HG03520 (cell line): ENCODE measurements at regions not wholly inside any gene's neighbourhood (a gene's known extent, or its start where the extent isn't known, plus 50 kb on each side); places are given as distances from the start of the nearest gene placed in this dataset.

Experiments
- ATAC-seq: cut with Tn5 transposase; IDR thresholded peaks from one replicate; pipeline ENCODE4 v1.9.1; 2021; ENCODE audit warnings: mild to moderate bottlenecking, moderate library complexity; ENCODE audit not compliant: unreplicated experiment

DNA sequence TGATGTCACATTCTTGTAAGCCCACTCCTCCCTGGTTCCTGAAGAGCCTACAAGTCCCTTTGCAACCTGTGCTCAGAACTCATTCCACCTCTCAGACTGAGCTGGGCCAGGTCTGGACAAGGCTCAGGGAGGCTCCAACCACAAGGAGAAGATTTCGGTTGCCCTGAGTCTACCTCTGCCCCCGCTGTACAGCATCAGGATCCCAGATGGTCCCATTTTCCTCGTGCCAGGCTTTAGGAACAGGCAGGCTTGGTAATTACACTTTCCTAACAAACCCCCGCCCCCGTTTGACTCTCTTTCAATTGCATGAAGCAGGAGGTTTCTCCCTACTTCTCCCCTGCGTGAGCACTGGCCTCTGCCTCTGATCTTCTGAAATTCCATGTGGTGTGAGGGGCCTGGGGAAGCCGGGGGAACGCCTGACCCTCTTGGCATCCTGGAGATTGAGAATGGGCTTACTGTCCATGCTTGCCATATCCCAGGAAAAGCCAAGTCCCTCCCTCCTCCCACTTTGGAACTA lies 86.9 kb upstream of the CTNNA1 start:
- no peak for ATAC-seq

DNA sequence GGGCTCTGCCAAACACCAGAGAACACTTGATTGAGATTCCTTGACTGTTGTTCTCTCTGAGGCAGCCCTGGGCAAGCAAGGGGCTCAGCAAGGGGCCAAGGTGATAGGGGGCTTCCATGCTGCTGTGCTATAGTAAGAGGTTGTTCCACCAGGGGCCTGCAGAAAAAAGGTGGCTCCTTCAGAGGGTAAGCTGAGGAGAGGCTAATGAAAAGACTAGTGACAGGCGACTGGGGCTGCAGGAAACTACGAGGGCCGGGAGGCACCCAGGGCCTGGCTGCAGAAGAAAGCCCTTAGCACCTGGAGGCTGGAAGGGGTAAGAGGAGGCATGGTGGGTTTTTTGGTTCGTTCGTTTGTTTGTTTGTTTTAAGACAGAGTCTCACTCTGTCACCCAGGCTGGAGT lies 88.0 kb upstream of the CTNNA1 start:
- no peak for ATAC-seq

DNA sequence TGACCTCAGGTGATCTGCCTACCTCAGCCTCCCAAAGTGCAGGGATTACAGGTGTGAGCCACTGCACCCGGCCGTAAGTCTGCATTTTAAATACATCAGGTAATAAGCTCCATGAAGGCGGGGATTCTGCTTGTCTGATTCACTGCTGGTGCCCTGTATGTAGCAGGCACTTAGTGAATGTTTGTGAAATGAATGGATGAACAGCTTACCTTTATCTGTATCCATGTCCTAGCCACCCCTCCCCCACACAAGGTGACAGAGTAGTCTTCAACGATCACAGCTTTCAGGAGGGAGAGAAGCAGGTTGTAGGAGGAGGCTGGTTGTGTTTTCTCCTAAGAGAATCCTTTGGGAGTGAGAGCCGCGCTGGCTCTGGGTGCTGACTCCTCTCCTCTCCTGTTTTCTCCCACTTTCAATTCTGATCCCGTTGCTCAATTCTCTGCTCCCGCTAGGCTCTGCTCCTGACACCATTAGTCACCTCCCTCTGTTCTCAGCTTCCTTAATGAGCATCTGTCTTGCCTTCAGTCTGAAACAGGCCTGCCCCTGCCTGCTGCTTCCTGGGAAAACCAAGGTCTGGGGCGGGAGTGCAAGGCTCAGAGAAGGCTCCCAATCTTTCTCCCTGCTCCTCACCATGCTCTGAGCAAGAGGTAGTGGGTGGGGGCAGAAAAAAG lies 88.8 kb upstream of the CTNNA1 start:
- no peak for ATAC-seq

DNA sequence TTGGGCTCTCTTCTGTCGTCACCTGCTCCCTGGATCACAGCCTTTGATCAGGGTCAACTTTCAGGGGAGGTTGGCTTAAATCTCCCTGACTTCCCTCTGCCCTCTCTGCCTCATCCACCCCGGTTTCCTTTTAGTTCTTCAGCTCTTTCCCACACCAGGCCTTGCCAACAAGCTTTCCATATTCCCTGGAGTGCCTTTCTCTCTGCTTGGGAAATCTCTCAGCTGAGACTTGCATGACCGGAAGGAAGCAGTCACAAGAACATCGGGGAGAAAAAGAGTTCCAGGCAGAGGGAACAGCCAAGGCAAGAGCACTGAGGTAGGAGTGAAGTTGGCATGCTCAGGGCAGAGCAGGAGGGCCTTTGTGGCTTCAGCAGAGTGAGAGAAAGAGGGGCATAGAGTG lies 88.4 kb upstream of the HSPA9 start:
- no peak for ATAC-seq

DNA sequence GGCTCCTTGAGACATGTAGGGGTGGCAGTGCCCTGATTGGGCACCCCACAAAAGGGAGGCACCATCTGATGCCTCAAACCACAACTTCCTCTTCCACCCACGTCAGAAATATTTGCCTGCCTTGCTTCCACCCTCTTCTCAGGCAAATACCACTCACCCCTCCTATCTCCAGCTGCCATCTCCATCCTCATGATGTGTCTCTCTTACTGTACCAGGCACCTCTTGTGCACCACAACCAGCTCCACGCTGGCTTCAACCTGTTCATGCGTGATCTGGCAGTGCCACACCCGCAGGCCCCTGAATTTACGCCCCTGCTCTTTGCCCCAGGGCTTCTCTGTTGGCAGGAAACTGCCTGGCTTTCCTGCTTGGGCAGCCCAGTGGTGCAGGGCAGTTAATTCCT lies 87.8 kb upstream of the HSPA9 start:
- ATAC-seq, result no peak

DNA sequence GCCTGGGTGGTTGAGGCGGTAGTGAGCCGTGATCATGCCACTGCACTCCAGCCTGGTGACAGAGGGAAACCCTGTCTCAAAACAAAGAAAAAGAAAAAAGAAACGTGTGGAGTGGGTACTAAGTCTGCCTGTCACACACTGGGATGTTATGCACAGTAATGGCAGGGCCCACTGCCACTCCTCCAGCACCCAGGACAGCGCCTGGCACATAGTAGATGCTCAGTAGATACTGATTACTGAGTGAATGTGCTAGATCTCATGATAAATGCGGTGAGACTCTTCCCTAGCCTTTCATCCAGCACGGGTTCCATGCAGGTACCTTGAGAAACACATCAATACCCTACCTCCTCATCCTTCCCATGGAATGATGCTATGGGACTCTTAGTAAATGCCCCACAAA lies 87.4 kb upstream of the HSPA9 start:
- ATAC-seq, result no peak

DNA sequence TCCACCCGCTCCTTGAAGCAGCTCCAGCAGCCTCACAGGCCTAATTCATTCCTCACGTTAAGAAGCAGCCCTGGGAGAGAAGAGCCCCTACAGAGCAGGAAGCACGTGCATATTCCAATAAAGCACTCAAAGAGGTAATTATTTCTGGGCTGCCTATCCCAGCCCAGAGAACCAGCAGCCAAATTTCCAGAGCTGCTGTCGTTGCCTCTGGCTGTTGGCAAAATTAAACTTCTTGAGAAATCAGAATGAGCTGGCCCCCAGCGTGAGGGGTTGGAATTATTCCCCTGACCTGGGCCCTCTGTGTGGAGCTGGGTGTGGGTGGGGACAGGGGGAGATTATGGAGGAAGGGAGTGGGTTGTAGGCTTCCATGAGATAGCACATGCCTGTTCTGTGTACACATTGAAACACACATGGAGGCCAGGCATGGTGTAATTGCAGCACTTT lies 86.8 kb upstream of the HSPA9 start:
- ATAC-seq, result no peak

DNA sequence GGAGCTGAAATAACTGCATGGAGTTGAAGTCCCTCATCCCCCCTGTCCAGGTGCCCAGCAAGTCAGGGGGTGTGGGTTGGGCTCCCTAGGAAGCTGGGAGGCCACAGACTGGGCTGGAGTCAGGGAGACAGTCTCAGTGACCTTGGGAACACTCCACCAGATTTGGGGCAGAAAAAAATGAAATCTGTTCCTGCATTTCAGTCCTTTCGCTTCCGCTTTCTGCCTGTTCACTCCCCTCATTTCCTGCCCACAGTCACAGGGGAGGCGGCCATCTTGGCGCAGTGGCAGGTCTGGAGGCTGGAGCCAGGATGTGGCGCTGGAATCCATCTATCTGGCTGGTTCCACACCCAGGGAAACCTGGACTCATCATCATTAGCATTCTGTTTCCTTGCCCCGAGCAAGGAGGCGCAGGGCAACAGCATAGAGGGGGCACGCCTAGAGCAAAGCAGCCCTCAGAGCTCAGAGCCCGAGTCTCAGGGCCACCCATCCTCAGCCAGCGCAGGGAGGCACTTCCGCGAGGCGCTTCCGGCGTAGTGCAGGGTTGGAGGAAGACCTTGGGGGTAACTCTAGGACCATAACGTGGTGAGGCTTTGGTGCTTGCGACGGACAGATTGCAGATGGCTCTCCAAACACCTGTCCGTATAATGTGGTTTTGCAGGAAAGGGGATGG lies 86.2 kb upstream of the HSPA9 start:
- ATAC-seq, result no peak

DNA sequence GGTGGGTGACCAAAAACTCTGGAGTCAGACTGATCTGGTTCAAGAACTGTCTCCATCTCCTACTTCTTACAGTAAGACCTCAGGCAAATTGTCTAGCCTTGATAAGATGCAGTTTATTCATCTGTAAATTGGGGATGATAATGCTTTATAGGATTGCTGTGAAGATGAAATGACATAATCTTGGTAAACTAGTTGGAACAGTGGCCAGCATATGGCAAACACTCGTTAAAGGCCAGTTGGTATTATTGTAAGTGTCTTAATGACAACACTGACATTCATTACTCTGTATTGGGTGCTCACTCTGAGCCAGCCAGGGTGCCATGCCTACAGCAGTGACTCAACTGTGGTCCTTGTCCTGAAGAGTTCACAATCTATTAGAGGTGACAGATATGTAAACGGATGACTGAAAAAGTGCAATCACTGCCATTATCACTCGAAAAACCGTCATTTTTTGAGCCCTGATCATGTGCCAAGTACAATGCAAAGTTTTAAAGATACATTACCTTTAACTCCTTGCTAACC lies 84.9 kb upstream of the HSPA9 start:
- ATAC-seq, result no peak

DNA sequence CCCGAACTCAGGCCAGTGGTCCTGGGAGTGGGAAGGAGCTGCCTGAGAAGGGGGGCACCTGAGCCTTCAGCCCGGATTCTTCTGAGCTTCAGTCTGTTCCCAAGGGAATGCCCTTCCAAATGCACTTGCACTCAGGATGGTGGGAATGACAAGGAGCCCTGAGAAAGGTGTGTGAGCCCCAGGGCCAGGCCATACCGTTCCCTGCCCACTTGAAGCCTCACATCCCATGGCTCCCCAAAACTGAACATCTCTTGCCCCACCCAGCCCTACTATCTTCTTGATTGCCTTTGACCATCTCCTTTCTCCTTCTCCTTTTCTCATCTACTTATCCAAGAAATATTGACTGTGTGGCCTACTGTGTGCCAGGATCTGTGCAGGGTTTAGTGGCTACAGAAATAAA lies 84.4 kb upstream of the HSPA9 start:
- no peak for ATAC-seq

DNA sequence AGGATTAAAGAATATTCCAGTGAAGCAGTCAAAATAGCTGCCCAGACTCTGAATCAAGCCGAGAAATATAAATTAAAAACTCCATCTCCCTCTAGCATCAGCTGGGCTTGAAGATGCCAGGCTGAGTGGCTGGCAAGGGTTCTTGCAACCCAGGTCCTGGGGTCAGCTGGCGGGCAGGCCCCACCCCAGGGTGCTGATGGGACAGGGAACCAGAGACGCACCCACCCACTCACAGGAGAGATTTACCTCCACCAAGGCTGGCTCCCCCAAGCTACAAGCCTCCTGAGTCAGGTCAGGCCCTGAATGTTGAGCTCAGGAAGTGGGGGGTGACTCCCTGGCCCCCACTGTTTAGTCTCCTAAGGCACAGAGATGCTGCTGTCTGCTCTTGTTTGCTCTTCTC lies 83.9 kb upstream of the HSPA9 start:
- ATAC-seq, result no peak

DNA sequence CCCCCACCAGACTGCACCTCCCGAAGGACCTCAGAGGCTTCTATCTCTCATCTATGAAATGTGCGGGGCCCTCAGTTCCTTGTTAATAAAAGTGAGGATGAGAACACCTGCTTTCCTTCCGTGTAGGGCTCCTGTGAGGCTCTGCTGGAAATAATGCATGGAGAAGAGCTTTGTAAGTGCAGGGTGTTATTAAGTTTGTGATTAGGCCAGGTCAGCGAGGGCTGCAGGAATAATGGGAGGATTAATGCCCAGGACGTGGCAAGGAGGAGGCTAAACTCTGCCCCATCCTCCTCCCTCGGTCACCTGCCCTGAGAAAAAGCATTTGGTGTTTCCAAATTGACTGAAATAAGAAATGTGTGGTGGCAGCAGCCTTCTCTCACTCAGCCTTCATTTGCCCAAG lies 83.5 kb upstream of the HSPA9 start:
- no peak for ATAC-seq

DNA sequence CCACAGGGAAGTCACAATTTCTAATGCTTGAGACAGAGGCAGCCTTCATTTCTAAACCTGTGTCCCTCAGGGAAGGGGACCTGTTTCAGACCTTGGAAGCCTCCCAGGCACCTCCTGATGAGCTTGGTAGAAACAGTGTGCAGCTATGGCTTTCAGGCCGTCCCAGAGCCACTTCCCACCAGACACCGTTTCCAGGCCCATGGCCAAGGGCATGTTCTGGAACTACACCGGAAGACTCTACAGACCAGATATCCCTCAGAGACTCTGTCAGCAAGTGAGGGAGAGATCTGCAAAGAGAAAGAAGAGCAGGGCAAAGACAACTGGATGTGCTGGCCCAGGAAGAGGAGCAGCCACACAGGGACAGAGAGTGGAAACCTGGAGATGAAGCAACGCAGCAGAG lies 82.2 kb upstream of the HSPA9 start:
- no peak for ATAC-seq

DNA sequence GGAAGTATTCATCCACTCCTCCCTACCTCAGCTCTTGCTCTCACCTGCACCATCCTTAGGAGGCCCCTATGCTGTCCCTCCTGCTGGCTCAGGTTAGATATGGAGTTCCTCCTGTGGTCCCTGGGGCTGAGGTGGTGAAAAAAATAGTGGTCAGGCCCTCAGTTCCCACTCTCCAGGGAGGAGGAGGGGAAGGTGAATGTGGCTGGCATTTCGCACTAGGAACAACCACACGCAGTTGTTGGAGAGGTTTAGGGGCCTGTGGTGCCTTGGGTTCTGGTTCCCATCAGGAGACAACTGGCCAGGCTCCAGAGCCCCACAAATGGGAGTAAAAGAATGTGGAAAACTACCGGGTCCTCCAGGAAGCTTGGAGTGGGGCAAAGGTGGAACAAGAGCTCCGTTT lies 81.7 kb upstream of the HSPA9 start:
- no peak for ATAC-seq

DNA sequence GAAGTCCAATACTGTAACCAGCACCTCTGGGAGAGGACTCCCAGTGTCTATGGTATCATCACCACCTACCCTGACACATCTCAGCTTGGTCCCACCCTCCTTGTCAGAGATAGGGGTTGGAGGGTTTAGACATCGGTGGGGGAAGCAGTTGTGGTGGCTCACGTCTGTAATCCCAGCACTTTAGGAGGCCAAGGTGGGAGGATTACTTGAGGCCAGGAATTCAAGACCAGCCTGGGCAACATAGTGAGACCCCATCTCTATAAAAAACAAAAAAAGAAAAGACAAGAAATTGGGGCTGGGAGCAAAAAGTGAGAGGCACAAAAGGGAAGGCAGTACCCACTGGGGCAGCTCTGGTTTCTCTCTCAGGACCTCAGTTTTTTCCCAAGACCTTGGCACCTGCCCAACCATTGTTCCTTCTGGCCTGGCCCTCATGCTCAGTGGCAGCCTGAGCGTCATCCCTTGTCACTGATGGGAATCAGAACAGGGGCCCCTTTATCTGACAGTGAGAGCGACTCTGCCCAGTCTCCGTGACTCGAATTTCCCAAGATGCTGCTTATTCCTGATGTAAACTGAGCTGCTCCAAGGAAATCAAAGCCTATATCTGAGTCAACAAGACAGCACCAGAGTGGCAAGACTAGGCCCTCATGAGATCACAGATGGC lies 80.5 kb upstream of the HSPA9 start:
- ATAC-seq, result no peak

DNA sequence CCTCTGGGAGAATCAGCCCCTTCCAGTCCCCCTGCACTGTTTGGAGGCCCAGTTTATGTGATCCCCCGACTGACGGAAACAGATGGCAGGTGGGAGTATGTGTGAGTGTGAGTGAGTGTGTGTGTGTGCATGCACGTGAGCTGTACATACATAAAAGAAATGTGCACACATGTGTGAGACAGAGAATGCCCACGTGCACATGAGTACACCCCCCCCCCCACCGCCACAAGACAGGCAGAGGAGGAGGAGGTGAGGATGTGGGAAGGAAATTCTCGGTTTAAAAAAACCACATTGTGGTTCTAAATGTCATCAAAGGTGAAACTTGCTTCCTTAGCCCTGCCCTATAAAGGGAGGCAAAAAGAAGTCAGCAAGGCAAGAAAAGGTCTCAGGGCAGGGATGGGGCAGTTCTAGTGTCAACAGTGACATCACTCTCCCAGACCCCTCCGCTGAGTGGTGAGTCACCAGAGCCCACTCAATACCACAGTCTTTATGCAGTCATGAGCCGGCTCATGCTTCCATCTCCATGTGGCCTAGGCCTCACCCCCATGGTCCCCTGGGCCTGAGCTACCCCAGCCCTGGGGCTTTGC lies 79.2 kb upstream of the HSPA9 start:
- ATAC-seq, result peak; percentile 52

DNA sequence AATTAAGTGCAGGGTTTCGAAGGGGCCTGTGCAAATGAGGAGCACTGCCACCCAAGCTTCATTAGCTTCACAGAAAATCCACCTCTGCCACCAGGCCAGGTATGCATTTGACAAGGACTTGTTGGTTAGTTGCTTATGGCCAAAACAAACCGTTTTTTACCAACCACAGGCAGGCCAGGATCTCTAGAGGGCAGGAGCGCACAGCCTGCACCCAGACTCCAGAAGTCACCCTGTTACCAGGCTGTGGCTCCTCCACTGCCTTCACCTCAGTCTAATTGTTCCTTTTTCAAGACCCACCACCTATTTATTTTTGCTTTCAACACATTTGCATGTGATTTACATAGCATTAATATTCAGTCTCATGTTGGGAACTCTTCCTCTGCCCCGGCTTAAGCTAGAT lies 78.3 kb upstream of the HSPA9 start:
- no peak for ATAC-seq

DNA sequence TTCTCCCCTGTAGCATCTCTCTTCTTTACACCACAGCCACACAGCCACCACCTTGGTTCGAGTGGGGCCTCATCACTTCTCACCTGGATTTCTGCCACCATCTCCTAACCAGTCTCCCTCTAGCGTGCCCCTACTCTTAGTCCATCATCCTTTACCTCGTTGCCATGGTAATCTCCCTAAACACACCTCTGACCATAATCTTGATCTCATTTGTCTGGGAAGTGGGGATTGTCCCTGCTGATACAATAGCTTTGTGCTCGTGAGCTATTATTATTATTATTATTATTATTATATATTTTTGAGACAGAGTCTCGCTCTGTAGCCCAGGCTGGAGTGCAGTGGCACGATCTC lies 76.5 kb upstream of the HSPA9 start:
- ATAC-seq, result no peak

DNA sequence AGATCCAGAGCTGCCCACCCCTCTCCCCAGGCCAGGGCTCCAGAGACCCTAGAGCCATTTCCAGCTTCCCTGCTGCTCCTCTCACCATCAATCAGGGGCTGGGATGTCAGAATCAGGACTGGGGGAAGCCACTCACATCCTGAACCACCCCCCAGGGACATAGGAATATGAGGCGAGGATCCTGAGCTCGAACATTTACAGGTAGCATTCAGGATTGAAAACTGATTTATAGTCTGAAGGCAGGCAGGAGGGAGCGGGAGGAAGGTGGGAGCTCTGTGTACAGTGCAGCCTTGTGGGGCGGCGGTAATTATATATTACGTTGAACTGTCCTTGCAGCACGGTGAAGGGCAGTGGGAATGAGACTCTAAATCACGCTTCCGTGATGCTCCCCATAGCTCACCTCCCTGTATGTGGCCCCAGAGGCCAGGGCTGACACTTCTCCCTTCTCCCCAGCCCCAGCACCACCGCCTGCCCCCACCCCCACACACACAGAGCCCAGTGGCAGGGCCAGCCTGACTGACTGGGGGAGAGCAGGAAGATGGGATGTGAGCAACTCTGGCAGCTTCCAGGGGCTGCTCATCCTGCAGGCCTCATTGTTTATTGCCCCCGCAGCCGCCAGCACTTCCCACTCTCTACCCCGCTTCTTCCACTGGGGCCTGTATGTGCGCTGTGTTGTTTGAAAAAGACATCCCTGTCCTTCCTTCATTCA lies 76.0 kb upstream of the HSPA9 start:
- ATAC-seq, result no peak

DNA sequence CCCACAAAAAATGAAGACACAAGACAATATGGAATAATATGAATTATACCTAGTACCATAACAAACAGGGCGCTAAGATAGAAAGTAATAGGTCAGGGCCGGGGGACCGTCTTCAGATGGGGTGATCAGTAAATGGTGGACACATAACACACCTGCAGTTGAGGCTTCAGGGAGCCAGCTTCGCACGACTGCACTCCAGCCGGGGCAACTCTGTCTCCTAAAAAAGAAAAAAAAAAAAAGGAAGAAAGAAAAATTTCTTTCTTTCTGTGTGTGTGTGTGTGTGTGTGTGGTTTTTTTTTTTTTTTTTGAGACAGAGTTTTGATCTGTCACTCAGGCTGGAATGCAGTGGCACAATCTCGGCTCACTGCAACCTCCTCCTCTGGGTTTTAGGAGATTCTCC lies 75.0 kb upstream of the HSPA9 start:
- ATAC-seq, result no peak

DNA sequence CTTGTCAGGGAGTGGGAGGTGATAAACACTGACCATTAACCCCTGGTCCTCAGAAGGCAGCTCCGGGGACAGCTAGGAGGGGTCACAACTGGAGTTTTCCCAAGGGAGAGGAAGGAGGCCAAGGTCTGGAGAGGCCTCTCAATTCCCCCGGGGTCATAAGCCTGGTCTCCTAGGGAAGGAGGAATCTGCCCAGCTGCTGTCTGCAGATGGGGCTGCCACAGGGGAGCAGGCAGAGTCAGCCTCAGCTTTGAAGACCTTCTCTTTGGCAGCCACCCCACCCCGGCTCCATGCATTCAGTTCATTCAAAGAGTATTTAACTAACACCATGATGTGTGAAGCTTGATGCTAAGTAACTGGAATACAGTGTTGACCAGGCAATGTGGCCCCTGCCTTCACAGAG lies 74.6 kb upstream of the HSPA9 start:
- ATAC-seq, result no peak
